VCaP (cell line): ENCODE measurements at regions not wholly inside any gene's neighbourhood (a gene's known extent, or its start where the extent isn't known, plus 50 kb on each side); places are given as distances from the start of the nearest gene placed in this dataset.

Experiments used
- H3K27ac ChIP-seq: fragments of 450-650 bp; 2 replicates; pipeline ENCODE4 v1.5.1; 2017
- CTCF ChIP-seq: fragments of 450-650 bp; conservative IDR thresholded peaks from 2 replicates; pipeline ENCODE4 v1.5.1; 2017; ENCODE audit warnings: mild to moderate bottlenecking, moderate library complexity

- TF ChIP-seq CTCF: no peak
- H3K27ac ChIP-seq: no peak overlapping the region
Measured at GRCh38 chr1:193666485-193667083, 480.2 kb upstream of the B3GALT2 start.

- H3K27ac ChIP-seq: no peak overlapping the region
- TF ChIP-seq CTCF: no peak
Measured at GRCh38 chr1:193663965-193664364, 477.6 kb upstream of the B3GALT2 start.

- TF ChIP-seq CTCF: no peak
- H3K27ac ChIP-seq: no peak overlapping the region
Measured at GRCh38 chr1:193662030-193662429, 475.6 kb upstream of the B3GALT2 start.

- no peak overlapping the region for H3K27ac ChIP-seq
- no peak for TF ChIP-seq CTCF
Measured at GRCh38 chr1:193661385-193661784, 475.0 kb upstream of the B3GALT2 start.

GRCh38 chr1:193660428-193660827 is 474.0 kb upstream of the B3GALT2 start:
- no peak overlapping the region for H3K27ac ChIP-seq
- TF ChIP-seq CTCF: no peak

DNA sequence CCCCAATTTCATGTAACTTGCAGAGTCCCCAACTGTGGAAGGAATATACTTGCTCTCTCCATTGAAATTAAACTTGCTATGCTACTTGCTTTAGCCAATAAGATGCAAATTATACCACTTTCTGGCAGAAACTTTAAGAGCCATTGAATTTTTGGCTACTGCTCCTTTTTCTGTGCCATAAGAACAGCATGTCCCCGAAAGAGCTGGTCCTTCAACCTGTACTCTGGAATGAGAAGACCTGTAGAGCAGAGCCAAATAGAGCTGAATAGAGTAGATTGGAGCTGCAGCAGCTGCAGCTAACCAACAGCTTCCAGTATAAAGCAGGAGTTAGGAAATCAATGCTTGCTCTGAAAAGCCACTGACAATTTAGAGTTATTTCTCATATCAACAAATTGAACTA is 472.3 kb upstream of the B3GALT2 start:
- no peak for TF ChIP-seq CTCF
- H3K27ac ChIP-seq: no peak overlapping the region

GRCh38 chr1:193658081-193658480 is 471.7 kb upstream of the B3GALT2 start:
- TF ChIP-seq CTCF: no peak
- H3K27ac ChIP-seq: peak overlapping the region; percentile 5; the same call in 1 of the 2 replicates
